Left renal pelvis (tissue), 4 donors: ENCODE measurements at regions not wholly inside any gene's neighbourhood (a gene's known extent, or its start where the extent isn't known, plus 50 kb on each side); places are given as distances from the start of the nearest gene placed in this dataset.
"Not testable (repeated sequence)": the region's sequence is repeated elsewhere in the genome, so short reads cannot be mapped to it uniquely, and the experiment has no call there.

Source experiments
- DNase-seq, 4 donors: peaks; one replicate each; pipeline ENCODE4 v3.0.0-alpha.2; 2013; ENCODE audit warnings: low read depth in 4 of 4, low spot score in 3 of 4

DNA sequence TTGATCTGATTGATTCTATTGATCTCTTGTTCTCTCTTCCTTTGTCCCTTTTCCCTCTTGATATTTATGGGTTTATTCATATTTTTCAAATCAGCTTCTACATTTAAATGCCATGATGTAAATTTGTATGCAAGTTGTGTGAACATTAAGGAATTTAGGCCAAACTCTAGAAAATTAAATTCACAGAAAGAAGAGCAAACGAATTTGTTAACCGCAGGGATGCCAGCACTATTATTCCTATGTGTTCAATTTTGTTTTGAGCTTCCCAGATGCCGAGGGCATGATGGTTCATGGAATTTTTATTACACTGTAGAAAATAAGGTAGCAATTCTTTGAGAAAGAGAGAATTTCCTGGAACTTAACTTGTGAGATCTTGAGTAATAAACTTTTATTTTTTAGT lies 220.9 kb downstream of the BUB3 start:
- DNase-seq: no peak

DNA sequence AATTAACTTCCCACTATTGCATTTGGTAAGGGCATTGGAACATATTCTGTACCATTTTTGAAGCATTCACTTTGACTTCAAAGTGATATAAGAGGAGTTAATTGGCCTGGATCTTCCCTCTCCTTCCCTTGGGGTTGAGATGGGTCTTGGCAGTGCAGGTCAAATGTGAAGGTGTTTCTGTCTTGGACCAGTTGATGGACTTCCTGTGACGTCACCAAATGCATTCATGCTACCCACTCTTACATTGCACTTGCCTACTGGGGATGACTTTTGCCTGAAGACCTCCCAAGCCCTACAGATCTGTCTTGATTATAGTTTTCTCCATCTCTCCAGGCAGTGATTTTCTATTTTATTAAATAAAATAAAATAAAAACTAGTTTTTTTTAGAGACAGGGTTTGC lies 221.5 kb downstream of the BUB3 start:
- DNase-seq: no peak

DNA sequence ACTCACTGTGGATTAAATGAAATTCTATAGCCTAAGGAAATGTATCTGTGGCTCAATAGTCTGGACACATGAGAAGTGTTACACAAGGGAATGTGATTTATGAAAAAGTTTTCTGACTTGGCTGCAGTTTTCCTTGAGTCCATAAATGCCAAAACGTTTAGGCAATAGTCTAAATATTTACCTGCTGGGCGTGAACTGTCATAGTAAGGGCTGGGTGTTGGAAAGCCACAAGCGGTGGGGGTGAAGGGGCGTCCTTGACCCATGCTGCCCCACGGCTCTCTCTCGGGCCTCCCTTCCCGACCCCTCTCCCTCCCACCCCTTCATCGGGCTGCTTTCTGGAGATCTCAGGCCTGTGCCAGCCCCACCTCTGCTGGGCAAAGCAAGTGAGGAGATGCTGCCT lies 223.7 kb downstream of the BUB3 start:
- DNase-seq: no peak

DNA sequence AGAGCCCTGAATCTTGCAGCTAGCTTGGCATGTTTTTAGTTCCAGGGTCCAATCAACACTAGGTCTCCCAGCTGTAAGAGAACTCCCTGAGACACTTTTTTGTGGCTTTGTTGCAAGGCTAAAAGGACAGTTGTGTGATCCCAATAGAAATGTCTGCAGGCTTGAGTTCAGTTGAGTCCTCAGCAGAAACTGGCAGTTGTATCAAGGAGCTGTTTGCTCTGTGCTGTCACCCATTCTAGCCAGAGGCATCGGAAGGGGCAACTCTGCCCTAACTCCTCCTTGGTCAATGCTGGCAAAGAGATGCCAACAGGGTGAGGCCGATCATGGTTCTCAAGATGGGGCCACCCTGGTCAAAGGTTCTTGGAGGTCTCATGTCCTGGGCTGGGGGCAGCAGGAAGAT lies 224.1 kb downstream of the BUB3 start:
- DNase-seq: no peak

DNA sequence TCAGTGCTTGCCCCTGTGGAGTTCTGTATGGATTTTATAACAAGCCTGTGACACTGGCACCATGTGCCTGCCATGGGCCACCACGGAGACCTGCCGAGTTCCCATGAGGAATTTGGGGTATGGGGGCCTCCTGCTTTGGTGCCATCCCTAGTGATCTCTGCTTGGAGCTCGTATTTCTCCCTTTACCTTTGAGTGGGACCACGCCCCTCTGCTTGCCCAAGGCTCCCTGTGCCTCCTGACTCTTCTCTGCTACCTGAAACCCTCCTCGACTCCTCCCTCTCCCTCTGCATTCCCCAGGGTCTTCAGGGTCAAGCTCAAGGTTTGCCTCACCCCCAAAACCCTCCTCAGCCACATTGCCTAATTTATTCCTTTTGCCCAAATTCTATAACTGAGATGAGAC lies 225.0 kb downstream of the BUB3 start:
- DNase-seq: no peak

DNA sequence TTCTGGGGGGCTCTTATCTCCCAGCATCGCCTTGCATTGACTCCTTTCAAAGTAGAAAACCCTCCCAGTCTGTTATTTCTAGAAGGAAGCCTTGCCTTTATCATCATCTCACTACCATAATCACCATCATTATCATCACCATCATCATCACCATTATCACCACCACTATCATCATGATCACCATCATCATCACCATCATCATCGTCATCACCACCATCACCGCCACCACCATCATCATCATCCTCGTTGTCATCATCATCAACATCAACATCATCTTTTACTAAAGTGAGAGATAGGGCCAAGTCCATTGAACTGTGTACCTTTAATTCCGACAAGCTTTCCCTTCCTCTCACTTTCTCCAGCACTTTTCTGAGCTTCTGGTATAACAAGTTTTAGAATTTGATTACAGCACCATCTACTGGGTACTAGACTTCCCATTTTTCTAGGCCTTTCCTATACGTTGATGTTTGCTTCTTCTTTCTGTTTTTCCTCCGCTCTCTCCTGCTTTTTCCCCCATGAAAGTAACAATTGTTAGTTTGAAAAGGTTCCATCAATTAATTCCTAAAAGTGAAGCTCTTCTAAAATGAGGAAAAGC lies 226.4 kb downstream of the BUB3 start:
- DNase-seq: no peak

DNA sequence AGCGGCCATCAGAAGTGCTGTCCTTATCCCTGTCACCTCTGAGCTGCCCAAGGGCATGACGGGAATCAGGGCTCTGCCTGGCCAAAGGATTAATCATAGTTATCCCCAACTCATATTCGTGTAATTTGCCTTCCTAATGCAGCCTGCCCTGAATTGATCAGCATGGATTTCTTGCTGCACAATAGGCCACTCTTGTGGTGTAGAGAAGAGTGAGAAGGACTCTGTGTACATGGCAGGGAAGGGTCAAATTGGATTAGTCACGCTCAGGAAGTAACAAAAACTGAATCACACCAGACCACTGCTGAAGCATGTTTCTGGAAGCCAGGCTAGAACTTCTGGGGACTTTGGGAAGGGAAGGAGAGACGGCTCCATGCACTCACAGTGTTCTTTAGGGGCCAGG lies 227.0 kb downstream of the BUB3 start:
- no peak for DNase-seq

DNA sequence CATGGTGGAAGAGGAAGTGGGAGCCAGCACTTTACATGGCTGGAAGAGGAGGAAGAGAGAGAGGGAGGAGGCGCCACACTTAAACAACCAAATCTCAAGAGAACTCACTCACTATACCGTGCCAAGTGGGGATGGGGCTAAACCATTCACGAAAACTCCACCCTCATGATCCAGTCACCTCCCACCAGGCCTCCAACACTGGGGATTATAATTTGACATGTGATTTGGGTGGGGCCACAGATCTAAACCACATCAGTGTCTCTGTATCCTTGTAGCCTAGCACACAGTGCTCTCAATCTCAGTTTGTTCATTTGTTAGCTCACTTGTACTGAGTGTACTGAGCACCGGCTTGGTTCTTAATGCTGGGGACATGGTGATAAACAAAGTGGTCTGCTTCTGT lies 228.3 kb downstream of the BUB3 start:
- DNase-seq: no peak

DNA sequence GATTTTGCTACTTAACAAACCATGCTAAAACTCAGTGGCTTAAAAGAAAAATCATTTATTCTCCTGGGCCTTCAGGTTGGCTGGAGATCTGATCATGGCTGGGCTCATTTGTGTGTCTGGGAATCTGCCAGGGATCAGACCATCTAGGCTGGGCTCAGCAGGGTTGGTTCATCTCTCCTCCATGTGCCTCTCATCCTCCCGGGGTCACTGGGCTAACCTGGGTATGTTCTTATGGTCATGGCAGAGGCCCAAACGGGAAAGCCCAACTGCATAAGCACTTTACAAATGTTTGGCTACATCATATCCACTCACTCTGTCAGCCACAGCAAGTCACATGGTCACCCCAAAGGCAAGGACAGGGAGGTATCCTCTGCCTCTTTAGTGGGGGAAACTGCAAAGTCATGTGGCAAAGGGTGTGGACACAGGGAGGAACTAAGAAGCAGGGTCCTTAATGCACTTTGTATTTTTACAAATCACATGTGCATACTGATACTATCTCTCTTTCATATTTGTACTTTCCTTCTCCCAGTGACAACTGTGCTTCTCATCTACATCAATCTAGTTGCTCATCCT lies 231.4 kb downstream of the BUB3 start:
- DNase-seq: no peak

DNA sequence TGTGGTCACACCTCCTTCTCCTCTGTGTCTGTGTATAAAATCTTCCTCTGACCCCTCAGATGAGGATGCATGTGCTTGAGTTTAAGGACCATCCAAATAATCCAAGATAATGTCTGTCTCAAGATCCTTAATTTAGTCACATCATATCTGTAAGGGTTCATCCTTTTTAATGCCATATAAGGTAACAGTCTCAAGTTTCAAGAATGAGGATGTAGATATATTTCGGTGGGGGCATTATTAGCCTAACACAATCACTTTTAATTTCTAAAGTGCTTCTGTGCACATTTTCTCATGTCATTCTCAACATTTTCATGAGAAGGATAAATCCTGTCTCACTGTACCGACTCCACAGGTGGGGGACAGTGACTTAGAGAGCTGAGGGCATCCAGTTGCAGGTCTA lies 235.3 kb downstream of the BUB3 start:
- no peak for DNase-seq

DNA sequence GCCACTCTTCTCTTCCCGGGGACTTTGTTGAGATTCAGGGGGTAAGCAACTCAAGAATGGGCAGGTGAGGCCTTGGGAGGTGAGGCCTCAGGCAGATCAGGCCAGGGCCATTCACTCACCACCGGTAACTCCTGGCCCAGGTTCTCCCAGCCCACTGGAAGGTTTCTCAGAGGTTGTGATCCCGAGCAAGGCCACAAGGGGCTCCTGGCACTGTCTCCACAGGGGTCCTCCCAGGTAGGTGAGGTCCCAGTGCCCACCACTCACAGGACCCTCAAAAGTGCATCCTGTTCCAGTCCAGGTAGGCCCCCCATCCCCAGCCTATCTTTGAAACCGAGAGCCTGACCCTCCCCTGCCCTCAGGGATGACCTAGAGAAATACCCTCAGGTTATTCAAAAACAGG lies 236.1 kb downstream of the BUB3 start:
- DNase-seq: no peak

DNA sequence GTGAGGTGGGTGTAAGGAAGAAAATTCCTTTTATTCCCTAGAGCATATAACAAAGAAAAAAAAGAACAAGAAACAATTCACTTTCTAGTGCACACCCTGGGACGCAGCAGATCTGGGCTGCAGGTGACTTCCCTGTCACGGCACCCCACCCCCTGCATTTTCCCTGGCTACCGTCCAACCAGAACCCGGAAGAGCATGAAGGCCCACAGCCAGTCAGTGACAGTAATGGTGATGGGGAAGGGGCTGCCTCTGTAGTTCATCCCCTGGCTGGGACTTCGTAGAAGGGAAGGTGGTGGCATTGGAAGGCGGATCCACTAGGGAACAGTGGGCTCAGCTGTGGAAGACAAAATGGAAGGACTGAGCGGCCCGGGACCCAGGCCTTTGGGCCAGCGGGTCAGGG lies 236.7 kb downstream of the BUB3 start:
- DNase-seq: no peak

DNA sequence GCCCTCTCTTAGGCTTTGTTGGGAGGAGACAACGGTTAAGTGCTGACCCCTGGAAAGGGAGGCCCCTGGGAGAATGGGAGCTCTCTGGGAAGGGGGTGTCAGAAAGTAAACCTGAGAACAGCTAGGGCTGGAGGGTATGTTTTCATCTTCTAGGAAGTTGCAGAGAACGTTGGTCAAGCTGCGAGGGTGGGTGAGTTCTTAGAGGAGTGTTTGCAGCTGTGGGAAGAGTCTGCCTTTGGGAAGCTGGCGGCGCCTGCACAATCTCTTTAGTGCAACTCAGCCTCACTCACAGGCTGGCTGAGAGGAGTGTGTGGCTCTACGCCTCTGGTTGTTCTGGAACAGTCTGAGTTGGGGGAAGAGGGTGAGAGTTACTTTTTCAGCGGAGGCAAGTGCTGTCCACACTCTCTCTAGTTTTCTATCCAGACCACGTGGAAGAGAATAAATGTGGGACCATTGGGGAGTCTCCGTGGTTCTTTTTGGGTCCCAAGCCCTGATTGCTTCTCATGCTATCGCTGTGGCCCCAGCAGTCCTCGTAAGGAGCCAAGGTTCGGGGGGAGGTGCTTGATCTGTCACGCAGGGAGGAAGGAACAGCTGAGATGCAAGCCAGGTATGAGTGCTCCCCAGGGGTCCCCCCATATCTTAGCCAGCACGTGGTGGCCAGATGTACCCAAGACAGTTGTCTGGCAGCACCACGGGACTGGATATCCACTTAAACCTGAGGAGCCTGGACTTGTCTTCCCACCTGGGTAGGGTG lies 237.2 kb downstream of the BUB3 start:
- no peak for DNase-seq

DNA sequence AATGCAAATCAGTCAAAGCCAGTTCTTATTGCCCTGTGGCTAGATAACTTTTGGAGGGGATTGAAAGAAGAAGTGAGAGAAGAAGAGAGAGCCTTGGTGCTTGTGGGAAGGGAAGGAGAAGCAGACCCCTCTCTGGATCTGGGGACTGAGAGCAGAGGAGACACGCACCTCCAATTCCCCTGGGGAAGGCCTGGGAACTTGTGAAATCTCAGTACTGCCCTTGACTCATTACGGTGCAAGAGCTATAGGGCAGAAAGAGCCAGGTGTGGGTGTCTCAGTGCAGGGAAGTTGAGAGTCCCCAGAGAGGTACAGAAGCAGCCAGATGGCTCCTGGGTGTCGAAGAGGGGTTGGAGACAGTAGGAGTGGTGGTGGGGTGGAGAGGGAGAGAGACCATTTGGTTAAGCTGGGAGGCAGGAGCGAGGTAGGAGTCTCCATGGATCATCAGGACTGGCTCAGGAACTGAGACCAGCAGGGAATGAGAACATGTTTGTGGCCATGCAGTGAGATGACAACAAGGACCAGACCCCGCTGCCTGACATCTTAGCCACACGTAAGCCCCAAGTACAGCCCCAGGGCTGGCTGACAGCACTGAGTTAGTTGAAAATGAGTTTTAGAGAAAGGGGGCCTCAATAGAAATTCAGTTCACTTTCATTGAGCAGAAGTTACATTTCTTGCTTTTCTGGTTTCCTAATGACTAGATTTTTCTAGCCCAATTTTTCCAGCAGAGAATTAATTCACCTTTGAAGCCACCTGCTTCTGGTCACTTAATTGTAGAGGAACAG lies 238.2 kb downstream of the BUB3 start:
- DNase-seq: no peak

DNA sequence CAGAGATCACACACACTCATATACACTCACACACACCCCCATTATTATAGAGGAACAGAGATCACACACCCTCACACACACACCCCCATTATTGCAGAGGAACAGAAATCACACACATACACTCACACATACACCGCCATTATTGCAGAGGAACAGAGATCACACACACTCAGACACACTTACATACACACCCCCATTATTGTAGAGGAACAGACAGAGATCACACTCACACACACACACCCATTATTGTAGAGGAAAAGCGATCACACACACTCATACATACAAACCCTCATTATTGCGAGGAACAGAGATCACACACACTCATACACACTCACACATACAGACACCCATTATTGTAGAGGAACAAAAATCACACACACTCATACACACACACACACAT lies 239.0 kb downstream of the BUB3 start:
- DNase-seq: no peak

DNA sequence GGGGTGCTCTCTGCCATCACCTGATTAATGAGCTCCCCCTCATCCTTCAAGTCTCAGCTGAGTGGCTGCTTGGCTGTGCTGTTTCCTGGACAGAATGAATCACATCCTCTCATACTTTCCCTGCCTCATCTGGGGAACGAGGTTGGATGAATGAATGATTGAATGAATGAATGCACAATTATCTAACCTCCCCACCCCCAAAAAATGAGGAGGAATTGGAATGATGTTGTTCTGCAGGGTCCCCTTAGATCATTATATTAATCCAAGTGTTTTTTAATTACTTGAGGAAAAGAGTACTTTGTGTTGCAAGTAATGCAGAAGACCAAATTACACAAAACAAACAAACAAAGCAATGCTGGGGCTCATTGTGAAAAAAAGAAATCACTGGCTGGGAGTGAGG lies 240.2 kb downstream of the BUB3 start:
- no peak for DNase-seq

DNA sequence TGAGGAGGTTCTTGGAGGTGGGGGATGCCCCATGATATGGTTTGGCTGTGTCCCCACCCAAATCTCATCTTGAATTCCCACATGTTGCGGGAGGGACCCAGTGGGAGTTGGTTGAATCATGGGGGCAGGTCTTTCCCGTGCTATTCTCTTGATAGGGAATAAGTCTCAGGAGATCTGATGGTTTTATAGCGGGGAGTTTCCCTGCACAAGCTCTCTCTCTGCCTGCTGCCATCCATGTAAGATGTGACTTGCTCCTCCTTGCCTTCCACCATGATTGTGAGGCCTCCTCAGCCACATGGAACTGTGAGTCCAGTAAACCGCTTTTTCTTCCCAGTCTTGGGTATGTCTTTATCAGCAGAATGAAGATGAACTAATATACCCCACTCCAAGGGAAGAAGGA lies 241.0 kb downstream of the BUB3 start:
- DNase-seq: not testable (repeated sequence)

DNA sequence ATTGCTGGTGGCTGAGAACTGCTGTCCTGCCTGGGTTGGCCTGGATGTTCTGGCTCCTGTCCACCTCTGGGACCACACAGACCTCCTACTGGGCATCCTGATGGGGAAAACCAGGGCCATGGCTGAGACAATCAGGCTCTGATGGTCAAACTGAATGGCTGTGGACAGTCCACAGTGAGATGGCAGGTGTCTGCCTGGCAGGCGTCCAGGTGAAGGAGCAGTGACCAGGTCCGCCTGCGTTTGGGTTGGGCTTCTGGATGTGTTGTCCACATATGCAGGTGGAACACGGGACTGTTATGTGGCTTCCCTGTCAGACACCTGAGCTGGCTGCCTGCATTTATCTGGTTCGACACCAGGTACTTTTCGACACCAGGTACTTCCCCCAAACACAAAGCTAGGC lies 241.7 kb downstream of the BUB3 start:
- no peak for DNase-seq

DNA sequence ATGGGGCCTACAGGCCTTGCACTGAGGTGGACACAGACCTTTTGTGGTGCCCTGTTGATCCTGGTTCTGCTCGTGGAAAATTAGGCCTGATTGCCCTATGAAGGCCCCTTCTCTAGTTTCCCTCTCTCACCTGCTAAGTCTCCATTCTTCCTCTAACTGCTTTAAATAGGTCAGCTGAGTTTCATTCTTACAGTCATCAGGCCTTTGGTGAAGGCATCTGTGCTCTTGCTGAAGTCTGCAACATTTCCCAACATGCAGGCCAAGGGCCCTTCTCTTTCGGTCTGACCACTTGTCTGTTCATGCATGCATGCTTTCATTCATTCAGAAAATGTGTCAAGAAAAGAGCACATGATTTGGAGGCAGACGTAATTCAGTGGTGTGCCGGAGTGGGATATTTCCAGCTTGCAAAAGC lies 244.0 kb downstream of the BUB3 start:
- no peak for DNase-seq

DNA sequence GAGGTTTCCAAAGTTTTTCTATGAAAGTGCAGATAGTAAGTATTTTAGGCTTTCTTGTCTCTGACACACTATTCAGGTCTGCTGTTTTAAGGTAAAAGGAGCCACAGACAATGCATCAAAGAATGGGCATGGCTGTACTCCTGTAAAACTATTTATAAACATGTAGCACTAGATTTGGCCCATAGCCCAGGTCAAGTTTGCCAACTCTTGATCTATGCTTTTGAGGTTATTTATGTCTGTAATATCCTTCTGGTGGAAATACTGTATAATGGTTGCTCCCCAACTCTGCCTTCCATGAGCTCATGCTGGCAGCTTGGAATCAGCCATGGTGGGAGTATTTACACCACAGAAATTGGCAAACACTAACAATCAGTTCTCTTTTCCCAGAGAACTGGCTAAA lies 244.6 kb downstream of the BUB3 start:
- DNase-seq: no peak

DNA sequence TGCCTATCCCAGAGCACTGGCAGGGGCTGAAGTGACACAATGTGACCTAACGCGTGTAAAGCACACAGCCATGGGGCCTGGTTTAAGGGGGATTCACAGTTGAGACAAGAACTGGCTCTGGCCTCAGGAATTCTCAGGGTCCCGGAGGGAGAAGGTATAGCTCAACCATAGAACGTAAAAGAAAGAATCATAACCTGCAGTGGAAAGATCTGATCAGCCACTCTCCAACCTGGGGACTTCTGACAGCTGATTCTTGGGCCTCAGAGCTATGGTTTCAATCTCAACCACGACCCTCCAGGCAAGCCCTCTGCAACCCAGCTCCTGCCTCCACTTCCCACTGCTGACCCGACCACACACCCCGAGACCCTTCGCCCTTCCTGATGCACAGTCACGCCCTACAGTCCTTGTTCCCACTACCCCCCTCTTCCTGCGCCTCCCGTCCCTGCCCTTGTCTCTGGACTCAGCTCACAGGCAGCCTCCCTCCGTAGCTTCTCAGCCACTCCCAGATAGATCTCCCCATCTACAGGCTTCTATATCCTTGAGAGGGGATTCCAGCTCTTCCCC lies 245.2 kb downstream of the BUB3 start:
- DNase-seq: no peak
